ENCODE measurements at regions not wholly inside any gene's neighbourhood (a gene's known extent, or its start where the extent isn't known, plus 50 kb on each side); places are given as distances from the start of the nearest gene placed in this dataset.

- Histone ChIP-seq H3K27me3 (ENCODE audit: control insufficient read depth in 1 of 2, insufficient read depth in 2 of 2, low read length in 2 of 2) (no peaks in the 10 kb centered on the region; a peak in 1 of 5 replicates), H3K4me3 (replicated peaks in 1 of 3; ENCODE audit: insufficient read depth in 1 of 3, low read depth in 2 of 3, low read length in 3 of 3) (no peak overlapping the region), H3K36me3 (replicated peaks in 1 of 2; ENCODE audit: control insufficient read depth in 1 of 2, insufficient read depth in 2 of 2, low read length in 2 of 2) (no peaks in the 10 kb centered on the region), H3K79me2 (ENCODE audit: insufficient read depth, low read length) (no peaks in the 10 kb centered on the region), H3K27ac (ENCODE audit: extremely low read length, insufficient read depth, low read length) (no peak overlapping the region), H3K9ac (ENCODE audit: insufficient read depth, low read depth, low read length) (no peak overlapping the region), H2AFZ (ENCODE audit: low read length) (no peak overlapping the region), H3K9me3 (ENCODE audit: low read length) (no peaks in the 10 kb centered on the region), H3K4me1 (ENCODE audit: insufficient read depth, low read length) (no peaks in the 10 kb centered on the region), H3K4me2 (ENCODE audit: low read depth, low read length) (no peak overlapping the region), H4K20me1 (ENCODE audit: insufficient read depth, low read length) (no peaks in the 10 kb centered on the region)
- ATAC-seq = no peak
- CTCF ChIA-PET (ENCODE audit: low intra/inter-chr PET ratio, low total read pairs) = no interaction called here
- TF ChIP-seq KLF9 (CRISPR knock-in tag; IDR thresholded peaks at IDR 0.05; ENCODE audit: low read depth) = no peak
- TF ChIP-seq FOXK1 (CRISPR knock-in tag; IDR thresholded peaks at IDR 0.05; ENCODE audit: borderline replicate concordance, low read depth) = no peak
- TF ChIP-seq ZMYM4 (CRISPR knock-in tag; IDR thresholded peaks at IDR 0.05) = no peak
- TF ChIP-seq KIAA2018 (CRISPR knock-in tag; IDR thresholded peaks at IDR 0.05; ENCODE audit: borderline replicate concordance) = no peak
- TF ChIP-seq, protein P1, sequence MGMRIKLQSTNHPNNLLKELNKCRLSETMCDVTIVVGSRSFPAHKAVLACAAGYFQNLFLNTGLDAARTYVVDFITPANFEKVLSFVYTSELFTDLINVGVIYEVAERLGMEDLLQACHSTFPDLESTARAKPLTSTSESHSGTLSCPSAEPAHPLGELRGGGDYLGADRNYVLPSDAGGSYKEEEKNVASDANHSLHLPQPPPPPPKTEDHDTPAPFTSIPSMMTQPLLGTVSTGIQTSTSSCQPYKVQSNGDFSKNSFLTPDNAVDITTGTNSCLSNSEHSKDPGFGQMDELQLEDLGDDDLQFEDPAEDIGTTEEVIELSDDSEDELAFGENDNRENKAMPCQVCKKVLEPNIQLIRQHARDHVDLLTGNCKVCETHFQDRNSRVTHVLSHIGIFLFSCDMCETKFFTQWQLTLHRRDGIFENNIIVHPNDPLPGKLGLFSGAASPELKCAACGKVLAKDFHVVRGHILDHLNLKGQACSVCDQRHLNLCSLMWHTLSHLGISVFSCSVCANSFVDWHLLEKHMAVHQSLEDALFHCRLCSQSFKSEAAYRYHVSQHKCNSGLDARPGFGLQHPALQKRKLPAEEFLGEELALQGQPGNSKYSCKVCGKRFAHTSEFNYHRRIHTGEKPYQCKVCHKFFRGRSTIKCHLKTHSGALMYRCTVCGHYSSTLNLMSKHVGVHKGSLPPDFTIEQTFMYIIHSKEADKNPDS (CRISPR knock-in tag; IDR thresholded peaks at IDR 0.05) = no peak
- TF ChIP-seq AGO1 (IDR thresholded peaks at IDR 0.05; ENCODE audit: low read depth, low read length, poor library complexity, severe bottlenecking) = no peak
- TF ChIP-seq SCMH1 (CRISPR knock-in tag; IDR thresholded peaks at IDR 0.05; ENCODE audit: borderline replicate concordance) = no peak
- no peak for TF ChIP-seq ZNF468 (CRISPR knock-in tag; IDR thresholded peaks at IDR 0.05)
- TF ChIP-seq, protein P2, sequence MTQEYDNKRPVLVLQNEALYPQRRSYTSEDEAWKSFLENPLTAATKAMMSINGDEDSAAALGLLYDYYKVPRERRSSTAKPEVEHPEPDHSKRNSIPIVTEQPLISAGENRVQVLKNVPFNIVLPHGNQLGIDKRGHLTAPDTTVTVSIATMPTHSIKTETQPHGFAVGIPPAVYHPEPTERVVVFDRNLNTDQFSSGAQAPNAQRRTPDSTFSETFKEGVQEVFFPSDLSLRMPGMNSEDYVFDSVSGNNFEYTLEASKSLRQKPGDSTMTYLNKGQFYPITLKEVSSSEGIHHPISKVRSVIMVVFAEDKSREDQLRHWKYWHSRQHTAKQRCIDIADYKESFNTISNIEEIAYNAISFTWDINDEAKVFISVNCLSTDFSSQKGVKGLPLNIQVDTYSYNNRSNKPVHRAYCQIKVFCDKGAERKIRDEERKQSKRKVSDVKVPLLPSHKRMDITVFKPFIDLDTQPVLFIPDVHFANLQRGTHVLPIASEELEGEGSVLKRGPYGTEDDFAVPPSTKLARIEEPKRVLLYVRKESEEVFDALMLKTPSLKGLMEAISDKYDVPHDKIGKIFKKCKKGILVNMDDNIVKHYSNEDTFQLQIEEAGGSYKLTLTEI (CRISPR knock-in tag; conservative IDR thresholded peaks at IDR 0.05) = no peak
- no peak for TF ChIP-seq ZNF788 (CRISPR knock-in tag; IDR thresholded peaks at IDR 0.05; ENCODE audit: borderline replicate concordance)
- no peak for TF ChIP-seq ZNF12 (CRISPR knock-in tag; IDR thresholded peaks at IDR 0.05)
- intact Hi-C loops (cut with micrococcal nuclease; ENCODE audit: unreplicated experiment) (no loop called here), in situ Hi-C loops (cut with HindIII; ENCODE audit: extremely low pct_ligation_motif_present, low pct_unique_long_range_greater_than_20kb) (no loop called here)
- no peak for FAIRE-seq
- POLR2A ChIA-PET = no interaction called here
- BruUV-seq (replicated peaks) = no TSS peak
- DNase-seq (ENCODE audit: low spot score) = no peak
- WGBS (ENCODE audit: low lambda C conversion rate) = 4% methylated on average over 3 of the region's 3 CpGs
Measured at GRCh38 chr13:31970231-31970930, 61.2 kb upstream of the FRY start.
